Neuronal stem cell (in vitro differentiated cells): ENCODE measurements at regions not wholly inside any gene's neighbourhood (a gene's known extent, or its start where the extent isn't known, plus 50 kb on each side); places are given as distances from the start of the nearest gene placed in this dataset.

Experiments used
- DNase-seq: peaks from one replicate; pipeline ENCODE4 v3.0.0-alpha.2; 2013; ENCODE audit warnings: low spot score
- H2AFZ ChIP-seq: one replicate; pipeline ENCODE4 v1.6.1; 2013; ENCODE audit warnings: mild to moderate bottlenecking, low read length, inconsistent platforms
- H2AK5ac ChIP-seq: 2 replicates; pipeline ENCODE4 v1.6.1; 2013; ENCODE audit warnings: low read depth, mild to moderate bottlenecking, inconsistent platforms, low read length, moderate library complexity, mixed read lengths
- H2BK120ac ChIP-seq: 2 replicates; pipeline ENCODE4 v1.6.1; 2013; ENCODE audit warnings: low read depth, mild to moderate bottlenecking, inconsistent platforms, low read length, moderate library complexity, mixed read lengths
- H2BK12ac ChIP-seq: one replicate; pipeline ENCODE4 v1.6.1; 2013; ENCODE audit warnings: low read length, inconsistent platforms
- H2BK15ac ChIP-seq: 2 replicates; pipeline ENCODE4 v1.6.1; 2013; ENCODE audit warnings: mild to moderate bottlenecking, low read length, inconsistent platforms, mixed read lengths
- H2BK5ac ChIP-seq: one replicate; pipeline ENCODE4 v1.6.1; 2013; ENCODE audit warnings: inconsistent platforms, mild to moderate bottlenecking, low read length, moderate library complexity
- H3K14ac ChIP-seq: one replicate; pipeline ENCODE4 v1.6.1; 2013; ENCODE audit warnings: low read length, inconsistent platforms
- H3K18ac ChIP-seq: 2 replicates; pipeline ENCODE4 v1.6.1; 2013; ENCODE audit warnings: low read length, inconsistent platforms
- H3K23ac ChIP-seq: 2 replicates; pipeline ENCODE4 v1.6.1; 2013; ENCODE audit warnings: low read depth, mild to moderate bottlenecking, mixed read lengths, low read length, inconsistent platforms; ENCODE audit not compliant: poor library complexity
- H3K27ac ChIP-seq: replicated peaks from 3 replicates; pipeline ENCODE4 v1.5.1; 2013; ENCODE audit warnings: low read length, inconsistent platforms
- H3K27me3 ChIP-seq, 3 experiments: 2 replicates each; pipeline ENCODE4 v1.6.1; 2013; ENCODE audit warnings: low read length in 3 of 3, mild to moderate bottlenecking in 2 of 3, inconsistent platforms in 1 of 3, low read depth in 1 of 3, mixed read lengths in 1 of 3, moderate library complexity in 1 of 3; ENCODE audit not compliant: control insufficient read depth in 3 of 3, insufficient read depth in 3 of 3
- H3K36me3 ChIP-seq, 2 donors: replicated peaks in 1 of 2; 2 replicates each; pipeline ENCODE4 v1.6.1; 2013; ENCODE audit warnings: low read length in 2 of 2; ENCODE audit not compliant: control insufficient read depth in 2 of 2, insufficient read depth in 2 of 2
- H3K4ac ChIP-seq: 2 replicates; pipeline ENCODE4 v1.6.1; 2013; ENCODE audit warnings: inconsistent platforms, mild to moderate bottlenecking, low read length, moderate library complexity
- H3K4me1 ChIP-seq, 2 donors: 1 replicate in 1 of 2; 2 replicates in 1 of 2; pipeline ENCODE4 v1.6.1; 2013; ENCODE audit warnings: low read length in 2 of 2, low read depth in 1 of 2; ENCODE audit not compliant: control insufficient read depth in 2 of 2, insufficient read depth in 1 of 2
- H3K4me2 ChIP-seq: one replicate; pipeline ENCODE4 v1.6.1; 2013; ENCODE audit warnings: mild to moderate bottlenecking, low read length, inconsistent platforms; ENCODE audit not compliant: insufficient read depth, poor library complexity, severe bottlenecking
- H3K4me3 ChIP-seq, 2 donors: 2 replicates each; pipeline ENCODE4 v1.5.1; 2013; ENCODE audit warnings: low read length in 2 of 2, mild to moderate bottlenecking in 2 of 2, inconsistent platforms in 1 of 2, moderate library complexity in 1 of 2
- H3K79me1 ChIP-seq: one replicate; pipeline ENCODE4 v1.6.1; 2013; ENCODE audit warnings: low read depth, mild to moderate bottlenecking, inconsistent platforms, low read length, moderate library complexity
- H3K9ac ChIP-seq: one replicate; pipeline ENCODE4 v1.6.1; 2013; ENCODE audit warnings: mild to moderate bottlenecking, low read depth, low read length, inconsistent platforms; ENCODE audit not compliant: poor library complexity
- H3K9me3 ChIP-seq, 2 donors: replicated peaks in 1 of 2; 2 replicates each; pipeline versions ENCODE3 to v1.6.1; 2013; ENCODE audit warnings: low read length in 2 of 2, mild to moderate bottlenecking in 2 of 2, inconsistent platforms in 1 of 2, low read depth in 1 of 2, mixed read lengths in 1 of 2, moderate library complexity in 1 of 2; ENCODE audit not compliant: control insufficient read depth in 2 of 2, insufficient read depth in 1 of 2
- H4K8ac ChIP-seq: one replicate; pipeline ENCODE4 v1.6.1; 2013; ENCODE audit warnings: low read depth, mild to moderate bottlenecking, inconsistent platforms, low read length, moderate library complexity
- H4K91ac ChIP-seq: one replicate; pipeline ENCODE4 v1.6.1; 2013; ENCODE audit warnings: low read length, low read depth, mild to moderate bottlenecking, inconsistent platforms; ENCODE audit not compliant: poor library complexity
- WGBS, 2 donors: extraction: QIAGEN DNeasy Blood & Tissue Kit; methylation state at CpG; one replicate each; pipeline ENCODE4 v1.1.7; 2013; ENCODE audit warnings: missing lambda C conversion rate in 2 of 2, mixed read lengths in 1 of 2; ENCODE audit not compliant: insufficient read length in 2 of 2, insufficient replicate concordance in 1 of 2; ENCODE audit errors: extremely low coverage in 2 of 2; 5-methylcytosine and 5-hydroxymethylcytosine counted together

- Histone ChIP-seq H3K14ac (no peak overlapping the region), H3K27me3 (no peaks in the 10 kb centered on the region), H3K23ac (no peak overlapping the region), H4K91ac (no peak overlapping the region), H2BK120ac (no peak overlapping the region), H2BK12ac (no peak overlapping the region), H3K27ac (no peak overlapping the region), H4K8ac (no peak overlapping the region), H3K4me3 (no peak overlapping the region), H3K4me2 (no peak overlapping the region), H2BK15ac (no peak overlapping the region), H3K4me1 (peaks cover 0 to 15% of the 10 kb centered on the region in 2 donors), H3K9ac (no peak overlapping the region), H2AK5ac (no peak overlapping the region), H3K4ac (no peak overlapping the region), H3K36me3 (no peaks in the 10 kb centered on the region), H2BK5ac (no peak overlapping the region), H3K18ac (no peak overlapping the region), H3K9me3 (no peaks in the 10 kb centered on the region), H2AFZ (no peak overlapping the region), H3K79me1 (no peaks in the 10 kb centered on the region)
- no CpG with 5 or more reads among the region's 7 CpGs for WGBS, 2 donors
- DNase-seq: no peak
Measured at GRCh38 chr18:50451100-50451842, 76.4 kb downstream of the SKA1 start.

GRCh38 chr18:50453014-50453680, 78.3 kb downstream of the SKA1 start:
- no peak overlapping the region for H4K8ac ChIP-seq
- H2BK5ac ChIP-seq: no peak overlapping the region
- no CpG with 5 or more reads among the region's 1 CpG for WGBS, 2 donors
- H3K4me3 ChIP-seq: no peak overlapping the region
- no peaks in the 10 kb centered on the region for H3K27me3 ChIP-seq
- H3K18ac ChIP-seq: no peak overlapping the region
- no peak overlapping the region for H2BK120ac ChIP-seq
- no peaks in the 10 kb centered on the region for H3K36me3 ChIP-seq
- no peak overlapping the region for H2BK12ac ChIP-seq
- H3K23ac ChIP-seq: no peak overlapping the region
- no peak overlapping the region for H3K9ac ChIP-seq
- no peak overlapping the region for H3K4ac ChIP-seq
- no peak overlapping the region for H3K14ac ChIP-seq
- H2AFZ ChIP-seq: no peak overlapping the region
- H3K79me1 ChIP-seq: no peaks in the 10 kb centered on the region
- H2AK5ac ChIP-seq: no peak overlapping the region
- H4K91ac ChIP-seq: no peak overlapping the region
- no peak for DNase-seq
- H3K4me2 ChIP-seq: no peak overlapping the region
- no peak overlapping the region for H3K27ac ChIP-seq
- H3K9me3 ChIP-seq: peaks cover 0 to 3% of the 10 kb centered on the region in 2 donors
- peaks cover 0 to 15% of the 10 kb centered on the region in 2 donors for H3K4me1 ChIP-seq
- no peak overlapping the region for H2BK15ac ChIP-seq

GRCh38 chr18:50453732-50454131, 78.9 kb downstream of the SKA1 start:
- Histone ChIP-seq H4K91ac (no peak overlapping the region), H2AFZ (no peak overlapping the region), H3K23ac (no peak overlapping the region), H3K4ac (no peak overlapping the region), H2BK15ac (no peak overlapping the region), H3K14ac (no peak overlapping the region), H2BK12ac (no peak overlapping the region), H2BK120ac (no peak overlapping the region), H3K79me1 (no peaks in the 10 kb centered on the region), H3K18ac (no peak overlapping the region), H2BK5ac (no peak overlapping the region), H3K4me1 (peaks cover 0 to 15% of the 10 kb centered on the region in 2 donors), H2AK5ac (no peak overlapping the region), H3K4me3 (no peak overlapping the region), H3K36me3 (no peaks in the 10 kb centered on the region), H3K9ac (no peak overlapping the region), H4K8ac (no peak overlapping the region), H3K4me2 (no peak overlapping the region), H3K27me3 (no peaks in the 10 kb centered on the region), H3K9me3 (peaks cover 0 to 3% of the 10 kb centered on the region in 2 donors), H3K27ac (no peak overlapping the region)
- WGBS, 2 donors: no CpG with 5 or more reads among the region's 4 CpGs
- no peak for DNase-seq

GRCh38 chr18:50454387-50454988, 79.6 kb downstream of the SKA1 start:
- Histone ChIP-seq H2BK12ac (no peak overlapping the region), H3K18ac (no peak overlapping the region), H2BK15ac (no peak overlapping the region), H3K4me2 (no peak overlapping the region), H2AFZ (peak overlapping the region; percentile 33), H3K36me3 (no peaks in the 10 kb centered on the region), H3K4me1 (peaks cover 0 to 15% of the 10 kb centered on the region in 2 donors), H3K27ac (no peak overlapping the region), H3K4me3 (no peak overlapping the region), H3K79me1 (no peaks in the 10 kb centered on the region), H2BK5ac (no peak overlapping the region), H2AK5ac (no peak overlapping the region), H3K9me3 (peaks cover 0 to 3% of the 10 kb centered on the region in 2 donors), H3K27me3 (no peaks in the 10 kb centered on the region), H3K9ac (no peak overlapping the region), H4K8ac (no peak overlapping the region), H3K23ac (no peak overlapping the region), H3K4ac (no peak overlapping the region), H4K91ac (no peak overlapping the region), H3K14ac (no peak overlapping the region), H2BK120ac (no peak overlapping the region)
- DNase-seq: no peak
- no CpG with 5 or more reads among the region's 10 CpGs for WGBS, 2 donors
